ENCODE measurements at regions not wholly inside any gene's neighbourhood (a gene's known extent, or its start where the extent isn't known, plus 50 kb on each side); places are given as distances from the start of the nearest gene placed in this dataset.

GRCh38 chr3:127375151-127375930, 87.5 kb upstream of the PRR20G start:
- no peak for TF ChIP-seq TARDBP (IDR thresholded peaks at IDR 0.05)
- no peak for TF ChIP-seq PKNOX1 (IDR thresholded peaks at IDR 0.05)
- TF ChIP-seq ARNT (IDR thresholded peaks at IDR 0.05), result no peak
- TF ChIP-seq HDGF (IDR thresholded peaks at IDR 0.05; ENCODE audit: borderline replicate concordance), result no peak
- no peak for TF ChIP-seq ZNF384 (IDR thresholded peaks at IDR 0.05)
- TF ChIP-seq SP1 (IDR thresholded peaks at IDR 0.05), result no peak
- TF ChIP-seq FOXM1 (IDR thresholded peaks at IDR 0.05; ENCODE audit: borderline replicate concordance), result no peak
- TF ChIP-seq FOXA1 (IDR thresholded peaks at IDR 0.05), result no peak
- TF ChIP-seq BHLHE40 (IDR thresholded peaks at IDR 0.05; ENCODE audit: borderline replicate concordance), result no peak

Measured in HEK293T (cell line).